A673 (cell line): ENCODE measurements at regions not wholly inside any gene's neighbourhood (a gene's known extent, or its start where the extent isn't known, plus 50 kb on each side); places are given as distances from the start of the nearest gene placed in this dataset.
"Not testable (repeated sequence)": the region's sequence is repeated elsewhere in the genome, so short reads cannot be mapped to it uniquely, and the experiment has no call there.

ENCODE experiments used
- BruUV-seq: library from RNA; stranded (reverse); fragments of 400-500 nt; replicated peaks from 2 replicates; lab custom pipeline; 2021; lab: Mats Ljungman, UMichigan
- CTCF ChIA-PET: fragments of 300-600 bp; sonication (Branson Sonifier 250); formaldehyde crosslinking; loops from one replicate; lab custom pipeline; 2022; ENCODE audit warnings: antibody characterized with exemption; lab: Charles Lee
- POLR2A ChIA-PET: fragments of 300-600 bp; sonication (Branson Sonifier 250); formaldehyde crosslinking; loops from one replicate; lab custom pipeline; 2022; ENCODE audit warnings: antibody characterized with exemption; ENCODE audit not compliant: low non-redundant PET; lab: Charles Lee
- DNase-seq: peaks from one replicate; pipeline ENCODE4 v3.0.0-alpha.2; 2015; ENCODE audit warnings: low spot score
- H3K27ac ChIP-seq: fragments of 200-600 bp; sonication (generic); 2 replicates; pipeline ENCODE4 v1.5.1; 2016; ENCODE audit warnings: mixed run types, low read depth, mild to moderate bottlenecking, mixed read lengths, antibody characterized with exemption, low read length; ENCODE audit not compliant: poor library complexity, severe bottlenecking
- H3K27me3 ChIP-seq: fragments of 200-600 bp; sonication (generic); replicated peaks from 2 replicates; pipeline ENCODE4 v1.6.1; 2017; ENCODE audit warnings: mixed run types, low read depth, mild to moderate bottlenecking, mixed read lengths, antibody characterized with exemption, low read length; ENCODE audit not compliant: insufficient read depth, poor library complexity
- H3K36me3 ChIP-seq: fragments of 200-600 bp; sonication (generic); 2 replicates; pipeline ENCODE4 v1.6.1; 2016; ENCODE audit warnings: mixed run types, mild to moderate bottlenecking, mixed read lengths, antibody characterized with exemption, low read length; ENCODE audit not compliant: insufficient read depth, poor library complexity, severe bottlenecking
- H3K4me1 ChIP-seq: fragments of 200-600 bp; sonication (generic); 2 replicates; pipeline ENCODE4 v1.6.1; 2017; ENCODE audit warnings: mixed run types, mild to moderate bottlenecking, mixed read lengths, antibody characterized with exemption, low read length; ENCODE audit not compliant: insufficient read depth, poor library complexity, severe bottlenecking
- H3K4me3 ChIP-seq: fragments of 200-600 bp; sonication (generic); 2 replicates; pipeline ENCODE4 v1.5.1; 2016; ENCODE audit warnings: low read depth, mixed run types, mild to moderate bottlenecking, mixed read lengths, low read length; ENCODE audit not compliant: poor library complexity, severe bottlenecking
- H3K9me3 ChIP-seq: fragments of 200-600 bp; sonication (generic); 2 replicates; pipeline ENCODE4 v1.6.1; 2016; ENCODE audit warnings: mixed run types, low read depth, mild to moderate bottlenecking, mixed read lengths, antibody characterized with exemption, low read length; ENCODE audit not compliant: poor library complexity, severe bottlenecking
- EZH2 ChIP-seq: fragments of 200-600 bp; sonication (generic); IDR thresholded peaks from 2 replicates; pipeline ENCODE4 v1.6.1; 2017; ENCODE audit warnings: borderline replicate concordance, low read depth, mild to moderate bottlenecking, mixed read lengths, antibody characterized with exemption, low read length; ENCODE audit not compliant: poor library complexity, severe bottlenecking
- intact Hi-C: fragments of 100-400 bp; cut with micrococcal nuclease; formaldehyde crosslinking; loops from one replicate; pipeline ENCODE4 v1.10.0; 2022; ENCODE audit not compliant: unreplicated experiment
- TF ChIP-seq, protein P1 (sequence below): fragments of 300-800, 200-600 bp; sonication (generic); conservative IDR thresholded peaks from 2 replicates; pipeline ENCODE4 v1.5.1; 2017; ENCODE audit warnings: low read depth, mild to moderate bottlenecking, antibody characterized with exemption, low read length, moderate library complexity, mixed read lengths

DNA sequence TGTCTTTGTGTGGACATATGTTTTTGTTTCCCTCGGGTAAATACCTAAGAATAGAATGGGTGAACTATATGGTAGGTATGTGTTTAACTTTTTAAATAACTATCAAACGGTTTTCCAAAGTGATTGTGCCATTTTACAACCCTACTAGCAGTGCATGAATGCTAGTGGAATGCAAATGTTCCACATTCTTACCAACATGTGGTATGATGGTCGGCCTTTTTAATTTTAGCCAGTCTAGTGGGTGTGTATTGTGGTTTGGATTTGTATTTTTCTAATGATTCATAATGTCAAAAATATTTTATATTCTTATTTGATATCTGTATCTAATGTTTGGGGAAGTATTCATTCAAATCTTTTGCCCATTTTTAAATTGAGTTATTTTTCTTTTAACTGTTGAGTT is 68.2 kb upstream of the SMAD3 start:
- DNase-seq: no peak
- no peak overlapping the region for H3K4me3 ChIP-seq
- intact Hi-C loops: no loop called here
- no peaks in the 10 kb centered on the region for H3K9me3 ChIP-seq
- CTCF ChIA-PET: no interaction called here
- TF ChIP-seq, protein P1, sequence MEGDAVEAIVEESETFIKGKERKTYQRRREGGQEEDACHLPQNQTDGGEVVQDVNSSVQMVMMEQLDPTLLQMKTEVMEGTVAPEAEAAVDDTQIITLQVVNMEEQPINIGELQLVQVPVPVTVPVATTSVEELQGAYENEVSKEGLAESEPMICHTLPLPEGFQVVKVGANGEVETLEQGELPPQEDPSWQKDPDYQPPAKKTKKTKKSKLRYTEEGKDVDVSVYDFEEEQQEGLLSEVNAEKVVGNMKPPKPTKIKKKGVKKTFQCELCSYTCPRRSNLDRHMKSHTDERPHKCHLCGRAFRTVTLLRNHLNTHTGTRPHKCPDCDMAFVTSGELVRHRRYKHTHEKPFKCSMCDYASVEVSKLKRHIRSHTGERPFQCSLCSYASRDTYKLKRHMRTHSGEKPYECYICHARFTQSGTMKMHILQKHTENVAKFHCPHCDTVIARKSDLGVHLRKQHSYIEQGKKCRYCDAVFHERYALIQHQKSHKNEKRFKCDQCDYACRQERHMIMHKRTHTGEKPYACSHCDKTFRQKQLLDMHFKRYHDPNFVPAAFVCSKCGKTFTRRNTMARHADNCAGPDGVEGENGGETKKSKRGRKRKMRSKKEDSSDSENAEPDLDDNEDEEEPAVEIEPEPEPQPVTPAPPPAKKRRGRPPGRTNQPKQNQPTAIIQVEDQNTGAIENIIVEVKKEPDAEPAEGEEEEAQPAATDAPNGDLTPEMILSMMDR: no peak
- TF ChIP-seq EZH2: no peak
- no peaks in the 10 kb centered on the region for H3K36me3 ChIP-seq
- H3K4me1 ChIP-seq: no peaks in the 10 kb centered on the region
- no TSS peak for BruUV-seq
- POLR2A ChIA-PET: no interaction called here
- no peak overlapping the region for H3K27ac ChIP-seq
- no peaks in the 10 kb centered on the region for H3K27me3 ChIP-seq

DNA sequence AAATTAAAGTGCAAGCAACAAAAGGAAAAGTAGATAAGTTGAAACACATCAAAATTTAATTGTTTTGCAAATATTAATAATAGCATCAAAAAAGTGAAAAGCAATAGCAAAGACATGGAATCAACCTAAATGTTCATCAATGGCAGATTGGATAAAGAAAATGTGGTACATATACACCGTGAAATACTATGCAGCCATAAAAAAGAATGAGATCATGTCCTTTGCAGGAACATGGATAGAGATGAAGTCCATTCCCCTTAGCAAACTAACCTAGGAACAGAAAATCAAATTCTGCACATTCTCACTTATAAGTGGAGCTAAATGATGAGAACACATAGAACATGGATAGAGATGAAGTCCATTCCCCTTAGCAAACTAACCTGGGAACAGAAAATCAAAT is 67.2 kb upstream of the SMAD3 start:
- H3K4me3 ChIP-seq, DNase-seq, POLR2A ChIA-PET, H3K27ac ChIP-seq, H3K9me3 ChIP-seq, BruUV-seq, CTCF ChIA-PET, H3K36me3 ChIP-seq, intact Hi-C loops, H3K27me3 ChIP-seq, H3K4me1 ChIP-seq: not testable (repeated sequence)

DNA sequence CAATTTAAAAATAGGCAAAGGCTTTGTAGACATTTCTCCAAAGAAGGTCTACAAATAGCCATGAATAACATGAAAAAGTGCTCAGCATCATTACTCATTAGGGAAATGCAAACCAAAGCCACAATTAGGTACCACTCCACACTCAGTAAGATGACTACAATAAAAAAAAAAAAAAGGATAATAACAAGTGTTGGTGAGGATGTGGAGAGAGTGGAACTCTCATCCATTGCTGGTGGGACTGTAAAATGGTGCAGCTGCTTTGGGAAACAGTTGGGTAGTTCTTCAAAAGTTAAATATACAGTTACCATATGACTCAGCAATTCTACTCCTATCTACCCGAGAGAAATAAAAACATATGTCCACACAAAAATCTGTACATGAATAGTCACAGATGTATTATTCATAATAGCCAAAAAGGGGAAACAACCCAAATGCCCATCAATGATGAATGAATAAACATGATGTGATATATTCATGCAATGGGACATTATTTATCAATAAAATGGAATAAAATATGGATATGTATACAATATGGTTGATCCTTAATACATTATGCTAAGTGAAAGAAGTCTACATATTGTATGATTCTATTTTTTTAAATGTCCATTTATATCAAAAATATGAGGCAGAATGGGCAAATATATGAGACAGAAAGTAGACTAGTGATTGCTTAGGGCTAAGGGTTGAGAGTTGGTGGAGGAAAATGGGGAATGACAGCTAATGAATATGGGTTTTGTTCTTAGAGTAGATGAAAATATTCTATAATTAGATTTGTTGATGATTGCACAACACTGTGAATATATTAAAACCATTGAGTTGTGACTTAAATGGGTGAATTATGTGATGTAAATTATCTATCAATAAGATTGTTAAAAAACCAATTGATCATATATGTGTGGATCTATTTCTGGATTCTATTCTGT is 66.1 kb upstream of the SMAD3 start:
- no peaks in the 10 kb centered on the region for H3K27me3 ChIP-seq
- H3K36me3 ChIP-seq: no peaks in the 10 kb centered on the region
- ChIA-PET CTCF (no interaction called here), POLR2A (no interaction called here)
- intact Hi-C loops: no loop called here
- no TSS peak for BruUV-seq
- no peak for DNase-seq
- TF ChIP-seq EZH2: no peak
- TF ChIP-seq, protein P1: no peak
- no peak overlapping the region for H3K27ac ChIP-seq
- H3K4me1 ChIP-seq: no peaks in the 10 kb centered on the region
- no peaks in the 10 kb centered on the region for H3K9me3 ChIP-seq
- H3K4me3 ChIP-seq: no peak overlapping the region

DNA sequence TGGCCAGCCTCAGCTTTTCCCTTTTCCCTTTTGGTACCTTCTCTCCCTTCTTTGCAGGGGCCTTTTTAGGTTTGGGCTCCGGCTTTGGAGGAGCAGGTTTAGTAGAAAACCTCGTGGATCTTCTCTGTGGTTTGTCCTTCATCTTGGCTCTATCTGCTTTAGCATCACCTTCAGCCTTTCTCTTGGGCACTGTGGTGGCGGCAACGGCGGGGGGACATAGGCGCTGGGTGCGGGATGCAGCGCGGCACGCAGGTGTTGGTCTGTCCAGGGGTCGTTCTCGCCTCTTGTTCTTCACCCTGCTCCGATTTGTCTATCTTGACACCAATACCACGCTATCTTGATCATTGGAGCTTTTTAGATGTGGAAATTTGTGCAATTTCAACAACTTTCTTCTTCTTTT is 64.5 kb upstream of the SMAD3 start:
- no TSS peak for BruUV-seq
- Histone ChIP-seq H3K36me3 (no peaks in the 10 kb centered on the region), H3K4me3 (no peak overlapping the region), H3K27ac (no peak overlapping the region), H3K27me3 (no peaks in the 10 kb centered on the region), H3K9me3 (no peaks in the 10 kb centered on the region), H3K4me1 (no peaks in the 10 kb centered on the region)
- CTCF ChIA-PET: no interaction called here
- DNase-seq: no peak
- TF ChIP-seq EZH2: no peak
- TF ChIP-seq, protein P1: no peak
- intact Hi-C loops: no loop called here
- POLR2A ChIA-PET: no interaction called here
